ENCODE measurements at regions not wholly inside any gene's neighbourhood (a gene's known extent, or its start where the extent isn't known, plus 50 kb on each side); places are given as distances from the start of the nearest gene placed in this dataset.

GRCh38 chr2:2704428-2705090 lies 373.5 kb upstream of the MYT1L start:
- CTCF ChIA-PET (ENCODE audit: unreplicated experiment): no interaction called here
- BruUV-seq (replicated peaks): no TSS peak
- POLR2A ChIA-PET: no interaction called here

GRCh38 chr2:2703762-2704427 lies 372.8 kb upstream of the MYT1L start:
- Histone ChIP-seq H3K4me2 (ENCODE audit: low read length) (no peak overlapping the region), H3K9me2 (ENCODE audit: insufficient read depth, low read length) (no peaks in the 10 kb centered on the region), H3K36me3 (ENCODE audit: insufficient read depth, low read length) (no peaks in the 10 kb centered on the region), H3K27ac (ENCODE audit: low read depth, low read length, poor library complexity, severe bottlenecking) (no peak overlapping the region), H3K4me3 (ENCODE audit: low read depth, low read length, poor library complexity, severe bottlenecking) (no peak overlapping the region), H3K9me3 (ENCODE audit: low read length) (no peaks in the 10 kb centered on the region), H2AFZ (ENCODE audit: low read length) (no peak overlapping the region), H3K79me2 (ENCODE audit: insufficient read depth, low read depth, low read length) (no peaks in the 10 kb centered on the region), H4K20me1 (ENCODE audit: insufficient read depth, low read length) (no peaks in the 10 kb centered on the region), H3K4me1 (ENCODE audit: insufficient read depth, low read length, poor library complexity, severe bottlenecking) (peaks cover 23% of the 10 kb centered on the region)
- TF ChIP-seq EZH2phosphoT487 (IDR thresholded peaks at IDR 0.05; ENCODE audit: borderline replicate concordance, low read depth, low read length): no peak
- BruUV-seq (replicated peaks): no TSS peak
- intact Hi-C loops (cut with micrococcal nuclease; ENCODE audit: unreplicated experiment): no loop called here
- POLR2A ChIA-PET: no interaction called here
- CTCF ChIA-PET (ENCODE audit: unreplicated experiment): no interaction called here
- DNase-seq (ENCODE audit: low spot score): no peak

More at GRCh38 chr2:2704428-2705090, 373.5 kb upstream of the MYT1L start:
- no peak for DNase-seq (ENCODE audit: low spot score)
- TF ChIP-seq CTCF (conservative IDR thresholded peaks at IDR 0.05; ENCODE audit: low read length) (no peak), EZH2phosphoT487 (IDR thresholded peaks at IDR 0.05; ENCODE audit: borderline replicate concordance, low read depth, low read length) (no peak)
- Histone ChIP-seq H3K4me2 (ENCODE audit: low read length) (no peak overlapping the region), H3K4me1 (ENCODE audit: insufficient read depth, low read length, poor library complexity, severe bottlenecking) (peaks cover 23% of the 10 kb centered on the region), H4K20me1 (ENCODE audit: insufficient read depth, low read length) (no peaks in the 10 kb centered on the region), H3K36me3 (ENCODE audit: insufficient read depth, low read length) (no peaks in the 10 kb centered on the region), H3K27ac (ENCODE audit: low read depth, low read length, poor library complexity, severe bottlenecking) (no peak overlapping the region), H3K9me2 (ENCODE audit: insufficient read depth, low read length) (no peaks in the 10 kb centered on the region), H3K9me3 (ENCODE audit: low read length) (no peaks in the 10 kb centered on the region), H2AFZ (ENCODE audit: low read length) (no peak overlapping the region), H3K4me3 (ENCODE audit: low read depth, low read length, poor library complexity, severe bottlenecking) (no peak overlapping the region), H3K79me2 (ENCODE audit: insufficient read depth, low read depth, low read length) (no peaks in the 10 kb centered on the region)
- intact Hi-C loops (cut with micrococcal nuclease; ENCODE audit: unreplicated experiment): no loop called here

- Histone ChIP-seq H3K9me2 (ENCODE audit: insufficient read depth, low read length) (no peaks in the 10 kb centered on the region), H3K4me1 (ENCODE audit: insufficient read depth, low read length, poor library complexity, severe bottlenecking) (peaks cover 19% of the 10 kb centered on the region), H3K27ac (ENCODE audit: low read depth, low read length, poor library complexity, severe bottlenecking) (no peak overlapping the region), H4K20me1 (ENCODE audit: insufficient read depth, low read length) (no peaks in the 10 kb centered on the region), H3K4me2 (ENCODE audit: low read length) (no peak overlapping the region), H3K36me3 (ENCODE audit: insufficient read depth, low read length) (no peaks in the 10 kb centered on the region), H2AFZ (ENCODE audit: low read length) (no peak overlapping the region), H3K9me3 (ENCODE audit: low read length) (no peaks in the 10 kb centered on the region), H3K79me2 (ENCODE audit: insufficient read depth, low read depth, low read length) (no peaks in the 10 kb centered on the region), H3K4me3 (ENCODE audit: low read depth, low read length, poor library complexity, severe bottlenecking) (no peak overlapping the region)
- ChIA-PET CTCF (ENCODE audit: unreplicated experiment) (no interaction called here), POLR2A (no interaction called here)
- TF ChIP-seq EZH2phosphoT487 (IDR thresholded peaks at IDR 0.05; ENCODE audit: borderline replicate concordance, low read depth, low read length) (no peak), CTCF (conservative IDR thresholded peaks at IDR 0.05; ENCODE audit: low read length) (peak; percentile 41)
- DNase-seq (ENCODE audit: low spot score): no peak
- no TSS peak for BruUV-seq (replicated peaks)
- intact Hi-C loops (cut with micrococcal nuclease; ENCODE audit: unreplicated experiment): no loop called here
Observed at GRCh38 chr2:2703172-2703571, 372.1 kb upstream of the MYT1L start.
